WTC11 (cell line): ENCODE measurements at regions not wholly inside any gene's neighbourhood (a gene's known extent, or its start where the extent isn't known, plus 50 kb on each side); places are given as distances from the start of the nearest gene placed in this dataset.

ENCODE experiments used
- ATF3 ChIP-seq: sonication (generic); formaldehyde crosslinking; conservative IDR thresholded peaks from 2 replicates; pipeline ENCODE4 v1.8.1; 2022; ENCODE audit warnings: mild to moderate bottlenecking, missing genetic modification reagents
- CREB1 ChIP-seq: sonication (generic); formaldehyde crosslinking; IDR thresholded peaks from 2 replicates; pipeline ENCODE4 v1.8.0; 2023; ENCODE audit warnings: mild to moderate bottlenecking, missing genetic modification reagents
- E2F4 ChIP-seq: sonication (generic); formaldehyde crosslinking; IDR thresholded peaks from 2 replicates; pipeline ENCODE4 v1.8.1; 2022; ENCODE audit warnings: low read depth, mild to moderate bottlenecking, moderate library complexity, missing genetic modification reagents, borderline replicate concordance
- GABPB1 ChIP-seq: sonication (generic); formaldehyde crosslinking; IDR thresholded peaks from 2 replicates; pipeline ENCODE4 v1.8.1; 2023; ENCODE audit warnings: mild to moderate bottlenecking, missing genetic modification reagents
- KAT7 ChIP-seq: sonication (generic); formaldehyde crosslinking; IDR thresholded peaks from 2 replicates; pipeline ENCODE4 v1.8.1; 2023; ENCODE audit warnings: missing genetic modification reagents, mild to moderate bottlenecking, borderline replicate concordance
- PREB ChIP-seq: sonication (generic); formaldehyde crosslinking; IDR thresholded peaks from 2 replicates; pipeline ENCODE4 v1.8.1; 2022; ENCODE audit warnings: mild to moderate bottlenecking, missing genetic modification reagents, moderate library complexity, borderline replicate concordance
- TEAD1 ChIP-seq: sonication (generic); formaldehyde crosslinking; IDR thresholded peaks from 2 replicates; pipeline ENCODE4 v1.8.0; 2022; ENCODE audit warnings: mild to moderate bottlenecking, missing genetic modification reagents
- USF1 ChIP-seq: sonication (generic); formaldehyde crosslinking; IDR thresholded peaks from 2 replicates; pipeline ENCODE4 v1.8.0; 2022; ENCODE audit warnings: mild to moderate bottlenecking, missing genetic modification reagents
- TF ChIP-seq, protein P1 (sequence below): sonication (generic); formaldehyde crosslinking; IDR thresholded peaks from 2 replicates; pipeline ENCODE4 v1.8.1; 2023; ENCODE audit warnings: mild to moderate bottlenecking, missing genetic modification reagents, borderline replicate concordance
- TF ChIP-seq, protein P2 (sequence below): fragments of 200-600 bp; IDR thresholded peaks from 2 replicates; pipeline ENCODE4 v1.8.0; 2022; ENCODE audit warnings: antibody characterized with exemption
- TF ChIP-seq, protein P3 (sequence below): sonication (generic); formaldehyde crosslinking; IDR thresholded peaks from 2 replicates; pipeline ENCODE4 v1.8.0; 2022; ENCODE audit warnings: mild to moderate bottlenecking, missing genetic modification reagents
- TF ChIP-seq, protein P4 (sequence below): sonication (generic); formaldehyde crosslinking; IDR thresholded peaks from 2 replicates; pipeline ENCODE4 v1.8.1; 2023; ENCODE audit warnings: mild to moderate bottlenecking, missing genetic modification reagents, moderate library complexity

DNA sequence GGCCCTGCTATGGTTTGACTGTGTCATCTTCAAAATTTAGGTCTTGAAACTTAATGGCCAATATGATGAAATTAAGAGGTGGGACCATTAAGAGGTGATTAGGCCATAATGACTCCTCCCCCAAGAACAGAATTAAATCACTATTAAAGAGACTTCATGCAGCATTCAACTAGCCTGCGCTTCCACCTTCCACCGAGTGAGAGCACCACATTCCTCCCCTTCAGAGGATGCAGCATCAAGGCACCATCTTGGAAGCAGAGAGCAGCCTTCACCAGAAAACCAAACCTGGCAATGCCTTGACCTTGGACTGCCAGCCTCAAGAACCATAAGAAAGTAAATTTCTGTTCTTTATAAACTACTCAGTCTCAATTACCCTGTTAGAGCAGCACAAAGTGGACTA, 371.1 kb upstream of the NFE2L3 start:
- no peak for TF ChIP-seq PREB (CRISPR knock-in tag)
- TF ChIP-seq, protein P1, sequence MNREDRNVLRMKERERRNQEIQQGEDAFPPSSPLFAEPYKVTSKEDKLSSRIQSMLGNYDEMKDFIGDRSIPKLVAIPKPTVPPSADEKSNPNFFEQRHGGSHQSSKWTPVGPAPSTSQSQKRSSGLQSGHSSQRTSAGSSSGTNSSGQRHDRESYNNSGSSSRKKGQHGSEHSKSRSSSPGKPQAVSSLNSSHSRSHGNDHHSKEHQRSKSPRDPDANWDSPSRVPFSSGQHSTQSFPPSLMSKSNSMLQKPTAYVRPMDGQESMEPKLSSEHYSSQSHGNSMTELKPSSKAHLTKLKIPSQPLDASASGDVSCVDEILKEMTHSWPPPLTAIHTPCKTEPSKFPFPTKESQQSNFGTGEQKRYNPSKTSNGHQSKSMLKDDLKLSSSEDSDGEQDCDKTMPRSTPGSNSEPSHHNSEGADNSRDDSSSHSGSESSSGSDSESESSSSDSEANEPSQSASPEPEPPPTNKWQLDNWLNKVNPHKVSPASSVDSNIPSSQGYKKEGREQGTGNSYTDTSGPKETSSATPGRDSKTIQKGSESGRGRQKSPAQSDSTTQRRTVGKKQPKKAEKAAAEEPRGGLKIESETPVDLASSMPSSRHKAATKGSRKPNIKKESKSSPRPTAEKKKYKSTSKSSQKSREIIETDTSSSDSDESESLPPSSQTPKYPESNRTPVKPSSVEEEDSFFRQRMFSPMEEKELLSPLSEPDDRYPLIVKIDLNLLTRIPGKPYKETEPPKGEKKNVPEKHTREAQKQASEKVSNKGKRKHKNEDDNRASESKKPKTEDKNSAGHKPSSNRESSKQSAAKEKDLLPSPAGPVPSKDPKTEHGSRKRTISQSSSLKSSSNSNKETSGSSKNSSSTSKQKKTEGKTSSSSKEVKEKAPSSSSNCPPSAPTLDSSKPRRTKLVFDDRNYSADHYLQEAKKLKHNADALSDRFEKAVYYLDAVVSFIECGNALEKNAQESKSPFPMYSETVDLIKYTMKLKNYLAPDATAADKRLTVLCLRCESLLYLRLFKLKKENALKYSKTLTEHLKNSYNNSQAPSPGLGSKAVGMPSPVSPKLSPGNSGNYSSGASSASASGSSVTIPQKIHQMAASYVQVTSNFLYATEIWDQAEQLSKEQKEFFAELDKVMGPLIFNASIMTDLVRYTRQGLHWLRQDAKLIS: no peak
- TF ChIP-seq, protein P2, sequence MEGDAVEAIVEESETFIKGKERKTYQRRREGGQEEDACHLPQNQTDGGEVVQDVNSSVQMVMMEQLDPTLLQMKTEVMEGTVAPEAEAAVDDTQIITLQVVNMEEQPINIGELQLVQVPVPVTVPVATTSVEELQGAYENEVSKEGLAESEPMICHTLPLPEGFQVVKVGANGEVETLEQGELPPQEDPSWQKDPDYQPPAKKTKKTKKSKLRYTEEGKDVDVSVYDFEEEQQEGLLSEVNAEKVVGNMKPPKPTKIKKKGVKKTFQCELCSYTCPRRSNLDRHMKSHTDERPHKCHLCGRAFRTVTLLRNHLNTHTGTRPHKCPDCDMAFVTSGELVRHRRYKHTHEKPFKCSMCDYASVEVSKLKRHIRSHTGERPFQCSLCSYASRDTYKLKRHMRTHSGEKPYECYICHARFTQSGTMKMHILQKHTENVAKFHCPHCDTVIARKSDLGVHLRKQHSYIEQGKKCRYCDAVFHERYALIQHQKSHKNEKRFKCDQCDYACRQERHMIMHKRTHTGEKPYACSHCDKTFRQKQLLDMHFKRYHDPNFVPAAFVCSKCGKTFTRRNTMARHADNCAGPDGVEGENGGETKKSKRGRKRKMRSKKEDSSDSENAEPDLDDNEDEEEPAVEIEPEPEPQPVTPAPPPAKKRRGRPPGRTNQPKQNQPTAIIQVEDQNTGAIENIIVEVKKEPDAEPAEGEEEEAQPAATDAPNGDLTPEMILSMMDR: no peak
- no peak for TF ChIP-seq TEAD1 (CRISPR knock-in tag)
- TF ChIP-seq, protein P3, sequence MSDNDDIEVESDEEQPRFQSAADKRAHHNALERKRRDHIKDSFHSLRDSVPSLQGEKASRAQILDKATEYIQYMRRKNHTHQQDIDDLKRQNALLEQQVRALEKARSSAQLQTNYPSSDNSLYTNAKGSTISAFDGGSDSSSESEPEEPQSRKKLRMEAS (CRISPR knock-in tag): no peak
- TF ChIP-seq, protein P4, sequence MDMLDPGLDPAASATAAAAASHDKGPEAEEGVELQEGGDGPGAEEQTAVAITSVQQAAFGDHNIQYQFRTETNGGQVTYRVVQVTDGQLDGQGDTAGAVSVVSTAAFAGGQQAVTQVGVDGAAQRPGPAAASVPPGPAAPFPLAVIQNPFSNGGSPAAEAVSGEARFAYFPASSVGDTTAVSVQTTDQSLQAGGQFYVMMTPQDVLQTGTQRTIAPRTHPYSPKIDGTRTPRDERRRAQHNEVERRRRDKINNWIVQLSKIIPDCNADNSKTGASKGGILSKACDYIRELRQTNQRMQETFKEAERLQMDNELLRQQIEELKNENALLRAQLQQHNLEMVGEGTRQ (CRISPR knock-in tag): no peak
- no peak for TF ChIP-seq CREB1 (CRISPR knock-in tag)
- TF ChIP-seq ATF3: no peak
- no peak for TF ChIP-seq GABPB1 (CRISPR knock-in tag)
- TF ChIP-seq USF1 (CRISPR knock-in tag): no peak
- no peak for TF ChIP-seq KAT7 (CRISPR knock-in tag)
- no peak for TF ChIP-seq E2F4 (CRISPR knock-in tag)
